HG03378 (cell line): ENCODE measurements at regions not wholly inside any gene's neighbourhood (a gene's known extent, or its start where the extent isn't known, plus 50 kb on each side); places are given as distances from the start of the nearest gene placed in this dataset.
"Not testable (repeated sequence)": the region's sequence is repeated elsewhere in the genome, so short reads cannot be mapped to it uniquely, and the experiment has no call there.

Experiments
- ATAC-seq: cut with Tn5 transposase; IDR thresholded peaks from one replicate; pipeline ENCODE4 v1.9.1; 2021; ENCODE audit warnings: mild to moderate bottlenecking, moderate library complexity; ENCODE audit not compliant: unreplicated experiment

DNA sequence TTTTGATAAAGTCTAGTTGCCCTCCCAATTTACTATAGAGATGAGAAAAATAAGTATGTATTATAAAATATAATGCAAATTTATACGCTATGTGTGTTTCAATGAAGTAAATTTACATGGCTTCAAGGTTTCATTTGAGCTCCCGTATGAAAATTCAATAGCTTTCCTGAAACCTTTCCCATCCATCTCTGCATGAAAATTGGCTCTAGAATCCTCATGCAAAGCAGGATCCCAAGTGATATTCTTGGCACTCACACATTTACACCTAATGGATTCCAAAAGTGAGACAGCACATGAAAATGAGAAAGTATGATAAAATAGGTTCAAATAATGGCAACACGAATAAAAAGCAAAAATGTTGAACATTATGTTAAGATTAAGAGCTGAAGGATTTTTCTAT is 1595.8 kb upstream of the SEL1L start:
- no peak for ATAC-seq

- no peak for ATAC-seq
These were observed 1600.5 kb upstream of the SEL1L start for GRCh38 chr14:83133981-83134645.

GRCh38 chr14:83140756-83141155 is 1607.1 kb upstream of the SEL1L start:
- no peak for ATAC-seq

GRCh38 chr14:83147006-83147405 is 1613.4 kb upstream of the SEL1L start:
- no peak for ATAC-seq

- ATAC-seq, result no peak
These were observed 1617.9 kb upstream of the SEL1L start for GRCh38 chr14:83151571-83151970.

- no peak for ATAC-seq
These were observed 1619.4 kb upstream of the SEL1L start for GRCh38 chr14:83153081-83153480.

DNA sequence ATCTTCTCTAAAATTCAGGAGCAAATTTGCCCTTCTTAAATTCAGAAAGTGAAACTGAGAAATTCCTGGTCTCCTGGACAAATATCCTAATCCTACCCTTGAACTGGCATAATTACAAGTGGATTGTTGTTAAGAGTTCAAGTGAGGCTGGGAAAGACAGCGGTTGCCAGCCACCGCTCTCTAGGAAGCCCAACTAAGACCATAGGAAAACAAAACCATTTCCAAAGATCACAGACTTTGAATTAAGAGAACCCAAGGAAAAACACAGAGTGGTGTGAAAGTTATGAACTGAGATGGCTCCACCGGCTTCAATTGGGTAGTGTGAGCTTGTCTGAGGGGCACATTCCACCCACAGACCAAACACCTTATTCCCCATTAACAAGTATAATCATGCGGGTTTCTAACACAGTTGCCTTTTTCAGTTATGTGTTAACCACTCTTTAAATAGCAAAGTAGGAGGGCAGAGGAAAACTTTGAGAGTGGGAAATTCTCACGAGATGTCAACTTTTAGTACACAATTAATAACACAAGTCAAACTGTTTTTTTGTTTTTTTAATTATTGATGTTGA is 1628.8 kb upstream of the SEL1L start:
- ATAC-seq, result no peak

- no peak for ATAC-seq
These were observed 1629.4 kb upstream of the SEL1L start for GRCh38 chr14:83163016-83163415.

GRCh38 chr14:83164016-83164415 is 1630.4 kb upstream of the SEL1L start:
- no peak for ATAC-seq

GRCh38 chr14:83164591-83164990 is 1630.9 kb upstream of the SEL1L start:
- ATAC-seq, result no peak

GRCh38 chr14:83170165-83170564 is 1636.5 kb upstream of the SEL1L start:
- ATAC-seq, result no peak

DNA sequence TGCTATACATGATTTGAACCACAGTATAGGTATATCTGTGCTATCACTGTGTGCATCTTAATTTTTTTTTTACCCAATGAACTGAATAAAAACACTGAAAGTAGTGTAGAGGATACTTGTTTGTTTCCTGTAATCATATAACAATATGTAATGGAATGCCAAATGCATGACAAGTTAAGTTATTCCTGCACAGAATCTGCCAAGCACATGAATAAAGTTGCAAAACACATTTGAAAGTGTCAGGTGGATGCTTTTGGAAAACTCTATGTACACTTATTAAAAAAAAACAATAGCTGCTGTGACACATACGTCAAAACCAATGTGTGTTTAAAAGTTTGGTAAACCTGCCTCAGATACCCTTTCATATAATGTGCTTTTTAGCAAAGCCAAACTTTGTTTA is 1638.1 kb upstream of the SEL1L start:
- ATAC-seq, result no peak

DNA sequence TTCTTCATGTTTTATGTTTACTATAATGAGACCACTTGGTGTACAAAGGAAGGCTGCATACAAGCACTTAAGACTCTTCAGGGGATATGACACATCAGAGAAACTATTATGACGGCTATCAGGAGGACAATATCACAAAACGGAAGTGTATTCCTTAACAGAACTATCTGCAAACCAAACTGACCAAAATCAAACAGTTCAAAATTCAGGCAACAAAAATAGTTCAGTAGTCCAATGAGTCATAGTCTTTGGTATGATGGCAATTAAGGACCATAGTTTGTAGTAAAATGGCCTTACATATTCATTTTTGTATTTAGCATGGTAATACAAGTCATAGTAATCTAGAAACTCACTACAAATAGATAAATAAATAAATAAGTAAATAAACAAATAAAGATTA is 1638.7 kb upstream of the SEL1L start:
- no peak for ATAC-seq

DNA sequence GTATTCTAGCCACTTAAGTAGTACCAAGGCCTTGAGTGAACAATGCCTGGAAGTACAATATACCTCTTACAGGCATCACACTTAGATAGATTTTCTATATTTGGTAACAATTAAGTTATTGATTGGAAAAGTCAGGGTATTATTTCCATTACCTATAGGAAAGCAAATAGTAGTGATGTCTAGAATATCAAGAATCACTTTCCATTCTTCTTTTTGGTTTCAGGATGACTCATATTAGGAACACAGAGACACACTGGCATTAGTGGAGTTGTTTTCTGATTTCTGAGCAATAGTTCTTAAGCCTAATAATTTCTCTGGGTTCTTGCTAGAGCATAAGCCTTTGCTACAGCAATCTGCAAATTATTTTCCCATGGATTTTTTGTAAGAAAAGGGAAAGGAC is 1640.0 kb upstream of the SEL1L start:
- ATAC-seq, result no peak

DNA sequence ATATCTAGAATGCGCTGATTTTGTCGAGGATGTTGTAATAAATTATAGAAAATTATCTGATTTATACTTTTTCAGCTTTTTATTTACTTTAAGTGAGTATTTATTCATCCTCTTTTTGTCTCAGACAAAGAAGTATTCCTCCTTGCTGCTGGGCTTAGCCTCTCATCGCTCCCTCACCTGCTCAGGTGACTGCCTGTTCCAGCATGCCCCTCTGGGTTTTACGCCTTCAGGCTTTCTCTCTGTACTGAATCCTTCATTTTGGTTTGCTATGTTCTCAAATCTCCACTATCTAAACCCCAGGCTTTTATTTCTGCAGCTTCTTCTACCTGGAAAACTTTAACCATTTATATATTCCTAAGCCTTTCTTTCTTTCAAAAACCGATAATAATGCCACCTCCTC is 1650.9 kb upstream of the SEL1L start:
- ATAC-seq, result no peak

- ATAC-seq, result not testable (repeated sequence)
These were observed 1654.7 kb upstream of the SEL1L start for GRCh38 chr14:83188311-83188710.

- ATAC-seq, result no peak
These were observed 1662.6 kb upstream of the SEL1L start for GRCh38 chr14:83196236-83196635.

GRCh38 chr14:83197271-83197670 is 1663.6 kb upstream of the SEL1L start:
- ATAC-seq, result no peak

- ATAC-seq, result no peak
These were observed 1673.9 kb upstream of the SEL1L start for GRCh38 chr14:83207550-83207949.

DNA sequence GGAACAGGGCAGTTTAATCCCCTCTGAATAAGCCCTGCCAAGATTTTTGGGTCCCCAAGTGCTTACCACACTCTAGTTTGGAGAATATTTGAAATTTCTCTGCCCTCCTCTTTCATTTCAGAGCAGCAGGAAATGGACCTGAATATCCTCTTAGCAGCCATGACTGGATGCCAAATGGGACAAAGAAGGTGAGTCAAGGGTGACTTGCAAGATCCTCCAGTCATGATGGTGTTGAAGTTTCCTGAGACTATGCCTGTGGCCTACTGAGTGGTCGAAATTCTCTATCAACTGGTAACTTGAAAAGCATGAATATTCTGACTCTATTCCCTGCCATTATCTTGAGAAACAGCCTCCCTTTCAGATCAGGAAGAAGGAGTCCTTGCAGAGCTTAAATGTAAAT is 1674.7 kb upstream of the SEL1L start:
- no peak for ATAC-seq

DNA sequence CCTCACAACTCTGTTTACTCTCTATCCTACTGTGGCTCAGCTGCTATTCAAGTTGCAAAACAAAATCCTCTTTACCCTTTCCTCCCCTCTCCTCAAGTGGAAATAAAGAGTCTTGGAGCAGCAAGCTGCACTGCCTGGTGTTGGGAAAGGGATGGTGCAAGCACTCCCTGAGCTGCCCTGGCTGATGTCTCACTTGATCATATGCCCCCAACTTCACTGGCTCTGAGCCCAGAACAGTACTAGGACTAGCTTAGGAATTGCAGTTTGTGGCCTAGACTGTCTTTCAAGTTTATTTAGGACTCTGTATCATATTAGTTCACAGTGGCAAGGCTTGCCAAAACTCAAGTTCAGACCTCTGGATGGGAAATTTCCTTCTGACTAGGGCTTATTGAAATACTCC is 1683.8 kb upstream of the SEL1L start:
- ATAC-seq, result no peak

DNA sequence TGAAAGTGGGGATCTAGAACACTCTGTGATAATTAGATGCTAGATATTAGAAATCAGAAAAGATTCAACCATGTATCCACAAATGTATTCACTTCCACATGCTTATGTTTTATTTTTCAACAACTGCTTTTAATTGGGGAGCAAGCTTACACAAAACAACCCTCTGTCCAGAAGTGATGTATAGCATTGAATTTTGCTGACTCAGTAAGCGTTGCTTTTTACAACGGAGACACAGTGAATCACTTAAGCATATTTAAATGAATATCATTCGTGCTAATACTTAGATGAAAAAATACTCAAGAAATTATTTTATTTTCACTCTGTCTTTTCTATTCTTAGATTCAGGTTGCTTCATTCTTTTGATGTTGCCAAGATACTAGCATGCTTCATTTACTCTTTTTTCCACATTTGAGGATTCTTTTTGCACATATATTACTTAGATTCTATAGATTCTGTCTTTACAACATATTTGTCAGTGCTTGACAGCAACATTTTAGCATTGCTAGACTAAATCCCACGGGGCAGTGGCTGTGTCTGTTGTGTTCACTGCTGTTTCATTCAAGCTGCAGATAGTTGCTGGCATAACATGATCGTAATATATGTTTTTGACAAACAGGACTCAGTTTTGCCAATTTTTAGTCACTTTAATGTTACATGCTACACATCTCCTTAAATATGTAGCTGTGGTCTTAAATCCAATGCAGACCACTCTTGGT is 1714.4 kb upstream of the SEL1L start:
- no peak for ATAC-seq
